Caco-2 (cell line): ENCODE measurements at regions not wholly inside any gene's neighbourhood (a gene's known extent, or its start where the extent isn't known, plus 50 kb on each side); places are given as distances from the start of the nearest gene placed in this dataset.

ENCODE experiments used
- BruUV-seq: library from RNA; stranded (reverse); fragments of 400-500 nt; replicated peaks from 2 replicates; lab custom pipeline; 2021; lab: Mats Ljungman, UMichigan
- CTCF ChIA-PET: fragments of 300-600 bp; sonication (Branson Sonifier 250); formaldehyde crosslinking; loops from one replicate; lab custom pipeline; 2022; ENCODE audit warnings: antibody characterized with exemption; lab: Charles Lee
- POLR2A ChIA-PET: fragments of 300-600 bp; sonication (Branson Sonifier 250); formaldehyde crosslinking; loops from one replicate; lab custom pipeline; 2022; ENCODE audit warnings: antibody characterized with exemption; lab: Charles Lee
- DNase-seq, 2 experiments: peaks; one replicate each; pipeline versions ENCODE4 v3.0.0 to v3.0.0-alpha.2; 2020 to 2022
- H3K27me3 ChIP-seq: replicated peaks from 2 replicates; pipeline ENCODE4 v1.6.0; 2011; ENCODE audit warnings: low read length; ENCODE audit not compliant: control insufficient read depth, insufficient read depth
- H3K36me3 ChIP-seq: 2 replicates; pipeline ENCODE4 v1.5.1; 2011; ENCODE audit warnings: low read length; ENCODE audit not compliant: control insufficient read depth, insufficient read depth
- H3K4me1 ChIP-seq: fragments of 250-450 bp; sonication (Bioruptor Pico); 2 replicates; pipeline ENCODE4 v1.5.1; 2020; ENCODE audit warnings: mild to moderate bottlenecking
- H3K4me3 ChIP-seq: 2 replicates; pipeline ENCODE4 v1.5.1; 2011; ENCODE audit warnings: low read depth, mild to moderate bottlenecking, control low read depth, low read length
- H3K9me3 ChIP-seq: fragments of 250-450 bp; sonication (Bioruptor Pico); 2 replicates; pipeline ENCODE4 v1.5.1; 2020; ENCODE audit warnings: mild to moderate bottlenecking, moderate library complexity
- H3K27ac Mint-ChIP-seq: one replicate; pipeline ENCODE4 v1.8.0; 2022; ENCODE audit warnings: mixed read lengths; ENCODE audit not compliant: unreplicated experiment
- H3K27me3 Mint-ChIP-seq: one replicate; pipeline ENCODE4 v1.8.0; 2022; ENCODE audit warnings: mixed read lengths; ENCODE audit not compliant: insufficient read depth, unreplicated experiment
- H3K36me3 Mint-ChIP-seq: one replicate; pipeline ENCODE4 v1.8.0; 2022; ENCODE audit warnings: mild to moderate bottlenecking, mixed read lengths; ENCODE audit not compliant: insufficient read depth, unreplicated experiment
- H3K4me1 Mint-ChIP-seq: one replicate; pipeline ENCODE4 v1.8.0; 2022; ENCODE audit warnings: low read depth, mixed read lengths; ENCODE audit not compliant: unreplicated experiment
- H3K4me3 Mint-ChIP-seq: one replicate; pipeline ENCODE4 v1.8.0; 2022; ENCODE audit warnings: mild to moderate bottlenecking, moderate library complexity, mixed read lengths; ENCODE audit not compliant: unreplicated experiment
- H3K9me3 Mint-ChIP-seq: one replicate; pipeline ENCODE4 v1.8.0; 2022; ENCODE audit warnings: mixed read lengths; ENCODE audit not compliant: unreplicated experiment
- intact Hi-C: fragments of 100-400 bp; cut with micrococcal nuclease; formaldehyde crosslinking; loops from one replicate; pipeline ENCODE4 v1.10.0; 2022; ENCODE audit not compliant: unreplicated experiment
- TF ChIP-seq, protein P1 (sequence below), 2 experiments: fragments of 200-600 bp in 1 of 2; IDR thresholded peaks; 1 replicate in 1 of 2; 2 replicates in 1 of 2; pipeline versions ENCODE4 v1.5.1 to v1.8.0; 2011 to 2022; ENCODE audit warnings: antibody characterized with exemption in 1 of 2, control low read depth in 1 of 2, inconsistent platforms in 1 of 2, low read depth in 1 of 2, low read length in 1 of 2, mild to moderate bottlenecking in 1 of 2, moderate library complexity in 1 of 2; ENCODE audit not compliant: insufficient read depth in 1 of 2, severe bottlenecking in 1 of 2, unreplicated experiment in 1 of 2

DNA sequence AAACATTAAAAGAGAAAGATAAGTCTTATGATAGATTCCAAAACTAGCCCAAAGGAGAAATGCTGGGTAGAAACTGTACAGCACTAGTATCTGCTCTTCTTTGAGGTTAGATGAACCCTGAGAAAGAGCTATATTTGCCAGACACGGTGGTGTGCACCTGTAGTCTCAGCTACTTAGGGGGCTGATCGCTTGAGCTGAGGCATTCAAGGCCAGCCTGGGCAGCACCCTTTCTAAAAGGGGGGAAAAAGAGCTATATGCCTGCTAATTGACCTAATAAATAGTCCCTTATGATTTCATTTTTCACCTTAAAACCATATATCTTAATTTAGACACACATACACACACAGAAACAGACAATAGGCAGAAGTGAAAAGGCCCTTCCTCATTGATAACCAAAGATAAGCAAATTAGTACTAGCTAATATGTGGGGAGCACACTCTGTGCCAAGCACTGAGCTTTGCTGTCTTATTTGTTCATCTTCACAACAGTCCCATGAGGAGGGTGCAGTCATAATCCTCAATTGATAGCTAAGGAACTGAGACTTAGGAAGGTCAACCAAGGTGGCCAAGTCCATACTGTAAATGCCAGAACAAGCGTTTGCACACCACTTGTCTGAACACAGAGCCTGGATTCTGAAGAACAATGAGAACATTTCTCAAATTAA lies 56.6 kb upstream of the NLK start:
- Mint-ChIP-seq H3K9me3 (peaks cover 32% of the 10 kb centered on the region), H3K4me1 (peaks cover 71% of the 10 kb centered on the region), H3K27me3 (no peaks in the 10 kb centered on the region), H3K27ac (peak overlapping the region; percentile 55), H3K4me3 (no peak overlapping the region), H3K36me3 (peaks cover 6% of the 10 kb centered on the region)
- no peak overlapping the region for H3K4me3 ChIP-seq
- intact Hi-C loops: loop anchor here (1.0 to 10.0 kb wide), 4 partner anchors 55 to 291 kb away; no protein-coding TSS in a partner anchor
- peaks cover 87% of the 10 kb centered on the region for H3K4me1 ChIP-seq
- ChIA-PET POLR2A (interaction anchor here (1.3 kb wide), 1 partner anchor 97 kb away, joined by 5 read pairs; no protein-coding TSS in a partner anchor), CTCF (interaction anchor here (1.0 to 1.6 kb wide), 2 partner anchors 12 to 23 kb away, joined by 3 to 5 read pairs; no protein-coding TSS in a partner anchor)
- no TSS peak for BruUV-seq
- H3K36me3 ChIP-seq: no peaks in the 10 kb centered on the region
- TF ChIP-seq, protein P1, sequence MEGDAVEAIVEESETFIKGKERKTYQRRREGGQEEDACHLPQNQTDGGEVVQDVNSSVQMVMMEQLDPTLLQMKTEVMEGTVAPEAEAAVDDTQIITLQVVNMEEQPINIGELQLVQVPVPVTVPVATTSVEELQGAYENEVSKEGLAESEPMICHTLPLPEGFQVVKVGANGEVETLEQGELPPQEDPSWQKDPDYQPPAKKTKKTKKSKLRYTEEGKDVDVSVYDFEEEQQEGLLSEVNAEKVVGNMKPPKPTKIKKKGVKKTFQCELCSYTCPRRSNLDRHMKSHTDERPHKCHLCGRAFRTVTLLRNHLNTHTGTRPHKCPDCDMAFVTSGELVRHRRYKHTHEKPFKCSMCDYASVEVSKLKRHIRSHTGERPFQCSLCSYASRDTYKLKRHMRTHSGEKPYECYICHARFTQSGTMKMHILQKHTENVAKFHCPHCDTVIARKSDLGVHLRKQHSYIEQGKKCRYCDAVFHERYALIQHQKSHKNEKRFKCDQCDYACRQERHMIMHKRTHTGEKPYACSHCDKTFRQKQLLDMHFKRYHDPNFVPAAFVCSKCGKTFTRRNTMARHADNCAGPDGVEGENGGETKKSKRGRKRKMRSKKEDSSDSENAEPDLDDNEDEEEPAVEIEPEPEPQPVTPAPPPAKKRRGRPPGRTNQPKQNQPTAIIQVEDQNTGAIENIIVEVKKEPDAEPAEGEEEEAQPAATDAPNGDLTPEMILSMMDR (IDR thresholded peaks at IDR 0.05; ENCODE audit: insufficient read depth in 1 of 2, low read depth in 1 of 2, low read length in 1 of 2, severe bottlenecking in 1 of 2, unreplicated experiment in 1 of 2): no peak
- H3K9me3 ChIP-seq: no peaks in the 10 kb centered on the region
- H3K27me3 ChIP-seq: no peaks in the 10 kb centered on the region
- no peak for DNase-seq

GRCh38 chr17:27986805-27987684 lies 55.4 kb upstream of the NLK start:
- intact Hi-C loops: loop anchor here (1.0 to 10.0 kb wide), 5 partner anchors 21 to 292 kb away; no protein-coding TSS in a partner anchor
- H3K4me1 Mint-ChIP-seq: peaks cover 68% of the 10 kb centered on the region
- TF ChIP-seq, protein P1 (IDR thresholded peaks at IDR 0.05; ENCODE audit: insufficient read depth in 1 of 2, low read depth in 1 of 2, low read length in 1 of 2, severe bottlenecking in 1 of 2, unreplicated experiment in 1 of 2): no peak
- H3K4me3 Mint-ChIP-seq: no peak overlapping the region
- H3K9me3 Mint-ChIP-seq: peaks cover 25% of the 10 kb centered on the region
- H3K27ac Mint-ChIP-seq: peak overlapping the region; percentile 55
- no peaks in the 10 kb centered on the region for H3K36me3 ChIP-seq
- peaks cover 6% of the 10 kb centered on the region for H3K36me3 Mint-ChIP-seq
- CTCF ChIA-PET: interaction anchor here (1.0 to 1.6 kb wide), 2 partner anchors 13 to 22 kb away, joined by 3 to 5 read pairs; no protein-coding TSS in a partner anchor
- no peaks in the 10 kb centered on the region for H3K27me3 Mint-ChIP-seq
- H3K27me3 ChIP-seq: no peaks in the 10 kb centered on the region
- H3K4me3 ChIP-seq: no peak overlapping the region
- BruUV-seq: no TSS peak
- peak; percentile 83 to 94 for DNase-seq
- POLR2A ChIA-PET: interaction anchor here (0.6 to 1.3 kb wide), 3 partner anchors 54 to 348 kb away, joined by 3 to 6 read pairs (median 5); partner anchors contain the start of genes IFT20 and TNFAIP1
- H3K4me1 ChIP-seq: peaks cover 81% of the 10 kb centered on the region
- no peaks in the 10 kb centered on the region for H3K9me3 ChIP-seq

- ChIA-PET POLR2A (no interaction called here), CTCF (no interaction called here)
- no peak for DNase-seq
- no peak overlapping the region for H3K4me3 ChIP-seq
- peaks cover 61% of the 10 kb centered on the region for H3K4me1 ChIP-seq
- H3K9me3 ChIP-seq: no peaks in the 10 kb centered on the region
- H3K36me3 ChIP-seq: no peaks in the 10 kb centered on the region
- TF ChIP-seq, protein P1 (IDR thresholded peaks at IDR 0.05; ENCODE audit: insufficient read depth in 1 of 2, low read depth in 1 of 2, low read length in 1 of 2, severe bottlenecking in 1 of 2, unreplicated experiment in 1 of 2): no peak
- Mint-ChIP-seq H3K27me3 (no peaks in the 10 kb centered on the region), H3K4me3 (no peak overlapping the region), H3K27ac (peak overlapping the region; percentile 55), H3K36me3 (no peaks in the 10 kb centered on the region), H3K9me3 (peaks cover 25% of the 10 kb centered on the region), H3K4me1 (peaks cover 49% of the 10 kb centered on the region)
- BruUV-seq: no TSS peak
- H3K27me3 ChIP-seq: no peaks in the 10 kb centered on the region
- intact Hi-C loops: loop anchor here (10.0 kb wide), 2 partner anchors 236 to 294 kb away; no protein-coding TSS in a partner anchor
Measured at GRCh38 chr17:27989046-27989445, 53.4 kb upstream of the NLK start.
